NB4 (cell line): ENCODE measurements at regions not wholly inside any gene's neighbourhood (a gene's known extent, or its start where the extent isn't known, plus 50 kb on each side); places are given as distances from the start of the nearest gene placed in this dataset.

Experiments
- POLR2A ChIP-seq: IDR thresholded peaks from 2 replicates; pipeline ENCODE4 v1.6.1; 2011; ENCODE audit warnings: mild to moderate bottlenecking; ENCODE audit not compliant: insufficient read length; ENCODE audit errors: extremely low read depth
- TF ChIP-seq, protein P1 (sequence below): IDR thresholded peaks from one replicate; pipeline ENCODE4 v1.5.1; 2012; ENCODE audit warnings: low read depth, low read length

DNA sequence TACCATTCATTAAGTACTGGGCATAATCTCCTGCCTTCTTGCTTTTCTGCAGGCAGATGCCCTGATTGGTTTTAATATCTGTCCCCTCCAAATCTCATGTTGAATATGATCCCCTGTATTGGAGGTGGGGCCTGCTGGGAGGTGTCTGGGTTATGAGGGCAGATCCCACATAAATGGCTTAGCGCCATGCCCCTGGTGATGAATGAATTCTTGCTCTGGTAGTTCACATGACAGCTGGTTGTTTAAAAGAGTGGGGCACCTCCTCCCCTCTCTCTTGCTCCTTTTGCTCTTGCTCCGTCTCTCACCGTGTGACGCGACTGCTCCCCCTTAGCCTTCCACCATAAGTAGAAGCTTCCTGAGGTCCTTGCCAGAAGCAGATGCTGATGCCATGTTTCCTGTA, 564.0 kb upstream of the BRINP1 start:
- TF ChIP-seq, protein P1, sequence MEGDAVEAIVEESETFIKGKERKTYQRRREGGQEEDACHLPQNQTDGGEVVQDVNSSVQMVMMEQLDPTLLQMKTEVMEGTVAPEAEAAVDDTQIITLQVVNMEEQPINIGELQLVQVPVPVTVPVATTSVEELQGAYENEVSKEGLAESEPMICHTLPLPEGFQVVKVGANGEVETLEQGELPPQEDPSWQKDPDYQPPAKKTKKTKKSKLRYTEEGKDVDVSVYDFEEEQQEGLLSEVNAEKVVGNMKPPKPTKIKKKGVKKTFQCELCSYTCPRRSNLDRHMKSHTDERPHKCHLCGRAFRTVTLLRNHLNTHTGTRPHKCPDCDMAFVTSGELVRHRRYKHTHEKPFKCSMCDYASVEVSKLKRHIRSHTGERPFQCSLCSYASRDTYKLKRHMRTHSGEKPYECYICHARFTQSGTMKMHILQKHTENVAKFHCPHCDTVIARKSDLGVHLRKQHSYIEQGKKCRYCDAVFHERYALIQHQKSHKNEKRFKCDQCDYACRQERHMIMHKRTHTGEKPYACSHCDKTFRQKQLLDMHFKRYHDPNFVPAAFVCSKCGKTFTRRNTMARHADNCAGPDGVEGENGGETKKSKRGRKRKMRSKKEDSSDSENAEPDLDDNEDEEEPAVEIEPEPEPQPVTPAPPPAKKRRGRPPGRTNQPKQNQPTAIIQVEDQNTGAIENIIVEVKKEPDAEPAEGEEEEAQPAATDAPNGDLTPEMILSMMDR, result no peak
- no peak for TF ChIP-seq POLR2A
